ENCODE measurements at regions not wholly inside any gene's neighbourhood (a gene's known extent, or its start where the extent isn't known, plus 50 kb on each side); places are given as distances from the start of the nearest gene placed in this dataset.

DNA sequence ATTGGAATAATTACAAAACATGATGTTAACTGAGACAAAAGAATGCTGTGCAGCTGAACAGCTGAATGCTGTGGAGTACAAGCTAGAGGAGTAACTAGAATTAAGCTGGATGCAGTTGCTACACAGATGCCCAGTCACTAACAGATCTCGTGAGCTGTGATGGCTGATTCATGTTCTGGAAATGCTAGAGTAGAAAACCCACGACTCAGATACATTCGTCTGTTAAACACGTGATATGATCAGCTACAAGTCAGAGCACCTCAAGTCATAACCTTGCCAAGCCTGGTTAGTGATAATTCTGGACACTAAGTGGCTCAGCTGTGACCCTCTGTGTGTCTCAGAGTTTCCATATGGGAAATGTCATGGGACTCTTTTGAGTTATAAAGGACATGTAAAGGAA is 89.7 kb upstream of the ESRRG start:
- H3K27ac ChIP-seq: no peak overlapping the region
- H3K4me3 ChIP-seq: no peak overlapping the region

DNA sequence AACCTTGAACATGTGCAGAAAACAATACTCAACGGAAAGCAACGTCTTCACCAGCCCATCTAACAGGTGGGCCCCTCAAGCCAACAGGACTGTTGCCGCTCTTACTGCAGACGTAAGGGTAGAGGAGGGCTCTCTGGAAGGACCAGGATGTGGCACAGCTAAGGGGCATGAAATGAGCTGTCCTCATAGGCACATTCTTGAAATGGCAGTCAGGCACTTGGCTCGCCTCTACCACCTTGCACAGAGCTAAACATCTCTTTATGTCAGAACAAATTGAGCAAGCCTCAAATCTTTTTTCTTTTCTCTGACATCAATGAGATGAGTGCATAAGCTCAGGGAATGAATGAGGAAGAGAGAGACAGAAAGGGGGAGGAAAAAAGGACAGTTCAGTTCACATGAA is 86.4 kb upstream of the ESRRG start:
- H3K4me3 ChIP-seq: no peak overlapping the region
- no peaks in the 10 kb centered on the region for H3K9me3 ChIP-seq
- no peak overlapping the region for H3K27ac ChIP-seq
- ATAC-seq (ENCODE audit: low FRiP score in 2 of 2) (no peak), DNase-seq (no peak)
- no peaks in the 10 kb centered on the region for H3K36me3 ChIP-seq
- TF ChIP-seq EP300 (IDR thresholded peaks at IDR 0.05) (no peak), POLR2A (IDR thresholded peaks at IDR 0.05) (no peak), POLR2AphosphoS5 (IDR thresholded peaks at IDR 0.05) (no peak)
- TF ChIP-seq, protein P1, sequence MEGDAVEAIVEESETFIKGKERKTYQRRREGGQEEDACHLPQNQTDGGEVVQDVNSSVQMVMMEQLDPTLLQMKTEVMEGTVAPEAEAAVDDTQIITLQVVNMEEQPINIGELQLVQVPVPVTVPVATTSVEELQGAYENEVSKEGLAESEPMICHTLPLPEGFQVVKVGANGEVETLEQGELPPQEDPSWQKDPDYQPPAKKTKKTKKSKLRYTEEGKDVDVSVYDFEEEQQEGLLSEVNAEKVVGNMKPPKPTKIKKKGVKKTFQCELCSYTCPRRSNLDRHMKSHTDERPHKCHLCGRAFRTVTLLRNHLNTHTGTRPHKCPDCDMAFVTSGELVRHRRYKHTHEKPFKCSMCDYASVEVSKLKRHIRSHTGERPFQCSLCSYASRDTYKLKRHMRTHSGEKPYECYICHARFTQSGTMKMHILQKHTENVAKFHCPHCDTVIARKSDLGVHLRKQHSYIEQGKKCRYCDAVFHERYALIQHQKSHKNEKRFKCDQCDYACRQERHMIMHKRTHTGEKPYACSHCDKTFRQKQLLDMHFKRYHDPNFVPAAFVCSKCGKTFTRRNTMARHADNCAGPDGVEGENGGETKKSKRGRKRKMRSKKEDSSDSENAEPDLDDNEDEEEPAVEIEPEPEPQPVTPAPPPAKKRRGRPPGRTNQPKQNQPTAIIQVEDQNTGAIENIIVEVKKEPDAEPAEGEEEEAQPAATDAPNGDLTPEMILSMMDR (IDR thresholded peaks at IDR 0.05): no peak
- 75 to 80% methylated on average over 5 of the region's 5 CpGs for WGBS, 2 donors
- H3K27me3 ChIP-seq: no peaks in the 10 kb centered on the region
- H3K4me1 ChIP-seq: no peaks in the 10 kb centered on the region

More for the DNA sequence above, 89.7 kb upstream of the ESRRG start:
- no peak for DNase-seq
- H3K27me3 ChIP-seq: no peaks in the 10 kb centered on the region
- ATAC-seq (ENCODE audit: low FRiP score in 2 of 2): no peak
- H3K9me3 ChIP-seq: no peaks in the 10 kb centered on the region
- 73 to 78% methylated on average over 4 of the region's 4 CpGs for WGBS, 2 donors
- H3K4me1 ChIP-seq: no peaks in the 10 kb centered on the region
- H3K36me3 ChIP-seq: no peaks in the 10 kb centered on the region
- no peak for TF ChIP-seq POLR2A (IDR thresholded peaks at IDR 0.05)
- TF ChIP-seq EP300 (IDR thresholded peaks at IDR 0.05): no peak
- TF ChIP-seq, protein P1 (IDR thresholded peaks at IDR 0.05): no peak
- no peak for TF ChIP-seq POLR2AphosphoS5 (IDR thresholded peaks at IDR 0.05)

DNA sequence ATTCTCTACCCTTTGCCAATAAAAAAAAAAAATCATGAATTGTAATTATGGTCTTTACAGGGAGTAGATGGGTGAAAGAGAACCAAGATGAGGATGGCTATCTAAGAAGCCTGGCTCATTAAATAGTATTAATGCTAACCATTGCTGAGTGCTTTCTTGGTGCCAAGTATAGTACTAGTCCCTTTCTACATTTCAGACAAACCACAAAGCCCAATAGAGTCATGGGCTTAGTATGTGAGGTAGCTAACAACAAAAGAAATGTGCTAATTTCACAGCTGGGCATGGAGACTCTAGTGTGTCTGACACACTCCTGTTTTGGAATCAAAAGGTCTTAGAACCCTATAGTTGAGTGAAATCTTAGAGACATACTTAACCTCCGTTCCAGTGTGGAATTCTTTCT is 84.5 kb upstream of the ESRRG start:
- Histone ChIP-seq H3K9me3 (no peaks in the 10 kb centered on the region), H3K27ac (no peak overlapping the region), H3K4me3 (no peak overlapping the region), H3K27me3 (no peaks in the 10 kb centered on the region), H3K36me3 (no peaks in the 10 kb centered on the region), H3K4me1 (no peaks in the 10 kb centered on the region)
- TF ChIP-seq POLR2A (IDR thresholded peaks at IDR 0.05) (no peak), POLR2AphosphoS5 (IDR thresholded peaks at IDR 0.05) (no peak), EP300 (IDR thresholded peaks at IDR 0.05) (no peak)
- TF ChIP-seq, protein P1 (IDR thresholded peaks at IDR 0.05): no peak
- DNase-seq: no peak
- no peak for ATAC-seq (ENCODE audit: low FRiP score in 2 of 2)
- WGBS, 2 donors: 71 to 81% methylated on average over 1 of the region's 1 CpG

DNA sequence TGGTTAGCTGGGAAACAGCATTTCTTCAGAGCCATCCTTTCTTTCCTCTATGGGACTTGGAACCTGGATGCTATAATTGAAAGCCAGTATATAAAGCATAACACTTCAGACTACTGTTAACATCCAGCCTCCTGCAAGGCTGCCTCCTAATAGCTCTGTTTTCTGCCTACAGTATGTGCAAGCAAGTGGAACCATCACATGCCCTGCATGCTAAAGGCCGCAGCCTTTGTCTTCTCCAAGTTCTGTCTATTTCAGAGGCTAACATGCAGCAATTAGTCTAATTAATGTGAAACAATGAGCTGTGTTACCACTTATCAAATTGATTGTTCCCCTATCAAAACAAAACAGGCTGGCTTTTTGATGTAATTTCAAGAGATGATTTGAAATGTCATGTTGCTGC is 82.7 kb upstream of the ESRRG start:
- WGBS, 2 donors: 95 to 100% methylated on average over 1 of the region's 1 CpG
- TF ChIP-seq EP300 (IDR thresholded peaks at IDR 0.05) (no peak), POLR2A (IDR thresholded peaks at IDR 0.05) (no peak), POLR2AphosphoS5 (IDR thresholded peaks at IDR 0.05) (no peak)
- TF ChIP-seq, protein P1 (IDR thresholded peaks at IDR 0.05): no peak

DNA sequence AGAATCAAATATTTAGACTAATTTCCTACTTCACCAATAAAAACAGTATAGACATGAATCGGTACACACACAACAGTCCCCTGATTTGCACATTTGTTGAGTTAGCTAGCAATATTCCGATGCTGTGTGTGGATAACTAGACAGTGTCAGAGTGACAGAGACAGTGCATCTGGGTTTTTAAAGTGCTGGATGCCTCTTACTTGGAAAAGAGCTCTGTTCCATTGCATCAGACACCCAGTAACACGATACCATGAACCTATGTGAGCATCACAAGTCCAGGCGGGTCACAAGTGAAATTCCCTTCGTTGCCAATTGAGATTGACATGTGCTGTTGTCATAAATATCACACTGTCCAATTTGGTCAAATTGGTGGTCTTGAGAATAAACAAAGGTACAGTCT is 82.0 kb upstream of the ESRRG start:
- no peaks in the 10 kb centered on the region for H3K9me3 ChIP-seq
- no peak overlapping the region for H3K27ac ChIP-seq
- no peaks in the 10 kb centered on the region for H3K27me3 ChIP-seq
- ATAC-seq (ENCODE audit: low FRiP score in 2 of 2) (no peak), DNase-seq (no peak)
- H3K4me1 ChIP-seq: no peaks in the 10 kb centered on the region
- WGBS, 2 donors: 61 to 65% methylated on average over 5 of the region's 5 CpGs
- TF ChIP-seq, protein P1 (IDR thresholded peaks at IDR 0.05): no peak
- TF ChIP-seq POLR2AphosphoS5 (IDR thresholded peaks at IDR 0.05): no peak
- TF ChIP-seq POLR2A (IDR thresholded peaks at IDR 0.05): no peak
- TF ChIP-seq EP300 (IDR thresholded peaks at IDR 0.05): no peak
- no peak overlapping the region for H3K4me3 ChIP-seq
- no peaks in the 10 kb centered on the region for H3K36me3 ChIP-seq

More for the DNA sequence above, 82.7 kb upstream of the ESRRG start:
- ATAC-seq (ENCODE audit: low FRiP score in 2 of 2): no peak
- Histone ChIP-seq H3K4me1 (no peaks in the 10 kb centered on the region), H3K27ac (no peak overlapping the region), H3K4me3 (no peak overlapping the region), H3K36me3 (no peaks in the 10 kb centered on the region), H3K27me3 (no peaks in the 10 kb centered on the region), H3K9me3 (no peaks in the 10 kb centered on the region)
- DNase-seq: no peak
